AG04450 (cell line): ENCODE measurements at regions not wholly inside any gene's neighbourhood (a gene's known extent, or its start where the extent isn't known, plus 50 kb on each side); places are given as distances from the start of the nearest gene placed in this dataset.

Experiments used
- CTCF ChIA-PET: fragments of 300-600, 350-600 bp; formaldehyde crosslinking; extraction: SDS; loops from one replicate; lab custom pipeline; 2022; ENCODE audit warnings: antibody characterized with exemption, inconsistent platforms; lab: Charles Lee
- POLR2A ChIA-PET: fragments of 350-600 bp; formaldehyde crosslinking; extraction: SDS; loops from one replicate; lab custom pipeline; 2021; ENCODE audit warnings: antibody characterized with exemption, inconsistent platforms; lab: Yijun Ruan, JAX
- DNase-seq: peaks from one replicate; pipeline ENCODE4 v3.0.0-alpha.2; 2011; ENCODE audit warnings: low read depth, low spot score
- H3K27ac ChIP-seq: one replicate; pipeline ENCODE4 v1.5.1; 2012; ENCODE audit warnings: low read depth, low read length, control low read depth
- H3K27me3 ChIP-seq: one replicate; pipeline ENCODE4 v1.6.0; 2012; ENCODE audit warnings: low read length; ENCODE audit not compliant: control insufficient read depth, insufficient read depth
- H3K4me3 ChIP-seq: 2 replicates; pipeline ENCODE4 v1.5.1; 2011; ENCODE audit warnings: mild to moderate bottlenecking, low read depth, low read length, control low read depth
- H3K9me3 ChIP-seq: 2 replicates; pipeline ENCODE4 v1.5.1; 2012; ENCODE audit warnings: low read length; ENCODE audit not compliant: control insufficient read depth, insufficient read depth
- TF ChIP-seq, protein P1 (sequence below): IDR thresholded peaks from 2 replicates; pipeline ENCODE4 v1.5.1; 2011; ENCODE audit warnings: low read depth, low read length, control low read depth, inconsistent platforms

DNA sequence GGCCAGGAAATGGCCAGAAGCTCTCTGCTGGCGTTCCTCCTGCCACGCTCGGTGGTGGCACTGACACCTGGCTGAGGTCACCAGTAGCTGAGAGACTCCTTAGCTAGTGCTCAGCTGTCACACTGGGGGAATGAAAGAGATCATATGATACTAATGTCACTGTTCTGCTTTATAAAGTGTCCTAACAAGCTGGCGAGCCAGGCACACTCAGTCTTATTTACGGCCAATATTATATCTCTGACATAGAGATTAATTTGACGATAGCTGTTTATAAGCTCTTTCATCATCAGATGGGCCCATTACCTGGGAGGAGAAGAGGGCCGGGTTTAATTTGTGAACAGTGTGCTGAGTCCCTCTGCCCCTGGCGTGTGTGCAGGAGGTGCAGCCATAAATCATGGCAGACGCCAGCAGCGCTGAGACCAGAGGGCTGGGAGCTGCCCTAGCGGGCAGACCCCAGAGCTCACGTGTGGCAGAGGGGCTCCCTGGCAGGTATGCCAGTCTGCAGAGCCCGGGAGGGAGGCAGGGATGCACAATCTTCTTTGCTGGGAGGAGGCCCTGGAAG, 246.5 kb downstream of the HAUS1 start:
- ChIA-PET CTCF (no interaction called here), POLR2A (no interaction called here)
- Histone ChIP-seq H3K27ac (no peak overlapping the region), H3K27me3 (no peaks in the 10 kb centered on the region), H3K9me3 (no peaks in the 10 kb centered on the region), H3K4me3 (no peak overlapping the region)
- DNase-seq = no peak
- TF ChIP-seq, protein P1, sequence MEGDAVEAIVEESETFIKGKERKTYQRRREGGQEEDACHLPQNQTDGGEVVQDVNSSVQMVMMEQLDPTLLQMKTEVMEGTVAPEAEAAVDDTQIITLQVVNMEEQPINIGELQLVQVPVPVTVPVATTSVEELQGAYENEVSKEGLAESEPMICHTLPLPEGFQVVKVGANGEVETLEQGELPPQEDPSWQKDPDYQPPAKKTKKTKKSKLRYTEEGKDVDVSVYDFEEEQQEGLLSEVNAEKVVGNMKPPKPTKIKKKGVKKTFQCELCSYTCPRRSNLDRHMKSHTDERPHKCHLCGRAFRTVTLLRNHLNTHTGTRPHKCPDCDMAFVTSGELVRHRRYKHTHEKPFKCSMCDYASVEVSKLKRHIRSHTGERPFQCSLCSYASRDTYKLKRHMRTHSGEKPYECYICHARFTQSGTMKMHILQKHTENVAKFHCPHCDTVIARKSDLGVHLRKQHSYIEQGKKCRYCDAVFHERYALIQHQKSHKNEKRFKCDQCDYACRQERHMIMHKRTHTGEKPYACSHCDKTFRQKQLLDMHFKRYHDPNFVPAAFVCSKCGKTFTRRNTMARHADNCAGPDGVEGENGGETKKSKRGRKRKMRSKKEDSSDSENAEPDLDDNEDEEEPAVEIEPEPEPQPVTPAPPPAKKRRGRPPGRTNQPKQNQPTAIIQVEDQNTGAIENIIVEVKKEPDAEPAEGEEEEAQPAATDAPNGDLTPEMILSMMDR = no peak

DNA sequence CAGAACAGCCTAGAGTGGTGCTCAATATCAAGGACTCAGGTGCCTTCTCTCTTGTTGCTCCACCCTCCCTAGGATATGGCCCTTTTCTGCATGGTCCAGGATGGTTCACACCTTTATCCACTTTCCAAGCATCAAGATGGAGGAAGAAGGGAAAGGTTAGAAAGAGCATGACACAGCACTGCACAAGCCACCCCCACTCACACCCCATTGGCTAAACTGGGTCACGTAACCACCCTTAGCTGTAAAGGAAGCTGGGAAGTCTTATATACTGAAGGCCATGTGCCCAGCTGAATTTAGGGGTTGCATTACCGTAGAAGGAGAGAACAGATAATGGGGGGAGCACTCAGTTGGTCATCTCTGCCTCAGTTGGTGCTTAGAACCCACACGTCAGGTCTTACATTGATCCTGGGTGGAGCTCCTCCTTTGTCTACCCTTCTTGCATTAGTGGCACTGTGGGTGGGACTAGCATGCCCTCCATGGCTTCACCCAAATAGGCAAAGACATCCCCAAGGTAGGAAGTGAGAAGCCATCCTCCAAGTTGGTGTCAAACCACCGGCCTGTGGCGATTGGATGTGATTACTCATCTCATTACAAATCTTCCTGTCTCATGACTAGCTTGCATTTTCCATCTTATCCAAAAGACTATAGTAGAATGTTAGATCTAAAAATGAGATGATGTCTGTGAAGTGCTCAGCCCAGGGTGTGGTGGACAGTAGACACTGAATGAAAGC, 248.5 kb downstream of the HAUS1 start:
- Histone ChIP-seq H3K4me3 (no peak overlapping the region), H3K27me3 (no peaks in the 10 kb centered on the region), H3K27ac (no peak overlapping the region), H3K9me3 (no peaks in the 10 kb centered on the region)
- ChIA-PET POLR2A (no interaction called here), CTCF (no interaction called here)
- no peak for DNase-seq
- TF ChIP-seq, protein P1 = no peak

DNA sequence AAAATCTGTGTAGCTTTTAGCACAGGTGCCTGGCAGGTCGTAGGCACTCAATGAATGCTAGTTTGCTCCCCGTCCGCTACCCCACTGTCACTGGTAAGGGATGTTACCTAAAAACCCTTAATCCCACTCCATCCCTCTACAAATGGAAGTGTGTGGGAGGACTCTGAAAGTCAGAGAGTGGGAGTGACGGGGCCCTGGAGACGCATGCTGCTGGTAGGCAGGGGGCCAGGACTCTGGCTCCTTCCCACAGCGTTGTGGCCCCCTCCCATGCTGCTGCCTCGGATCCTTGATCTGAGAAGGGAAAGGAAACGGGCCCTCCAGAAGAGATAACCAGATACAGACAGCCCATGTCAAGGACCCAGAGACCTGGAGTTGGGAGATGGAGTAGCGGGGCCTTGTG, 249.3 kb downstream of the HAUS1 start:
- no peak overlapping the region for H3K27ac ChIP-seq
- POLR2A ChIA-PET = no interaction called here
- no peak for DNase-seq
- no peaks in the 10 kb centered on the region for H3K9me3 ChIP-seq
- H3K4me3 ChIP-seq = no peak overlapping the region
- no peaks in the 10 kb centered on the region for H3K27me3 ChIP-seq
- CTCF ChIA-PET = no interaction called here
- TF ChIP-seq, protein P1 = no peak

DNA sequence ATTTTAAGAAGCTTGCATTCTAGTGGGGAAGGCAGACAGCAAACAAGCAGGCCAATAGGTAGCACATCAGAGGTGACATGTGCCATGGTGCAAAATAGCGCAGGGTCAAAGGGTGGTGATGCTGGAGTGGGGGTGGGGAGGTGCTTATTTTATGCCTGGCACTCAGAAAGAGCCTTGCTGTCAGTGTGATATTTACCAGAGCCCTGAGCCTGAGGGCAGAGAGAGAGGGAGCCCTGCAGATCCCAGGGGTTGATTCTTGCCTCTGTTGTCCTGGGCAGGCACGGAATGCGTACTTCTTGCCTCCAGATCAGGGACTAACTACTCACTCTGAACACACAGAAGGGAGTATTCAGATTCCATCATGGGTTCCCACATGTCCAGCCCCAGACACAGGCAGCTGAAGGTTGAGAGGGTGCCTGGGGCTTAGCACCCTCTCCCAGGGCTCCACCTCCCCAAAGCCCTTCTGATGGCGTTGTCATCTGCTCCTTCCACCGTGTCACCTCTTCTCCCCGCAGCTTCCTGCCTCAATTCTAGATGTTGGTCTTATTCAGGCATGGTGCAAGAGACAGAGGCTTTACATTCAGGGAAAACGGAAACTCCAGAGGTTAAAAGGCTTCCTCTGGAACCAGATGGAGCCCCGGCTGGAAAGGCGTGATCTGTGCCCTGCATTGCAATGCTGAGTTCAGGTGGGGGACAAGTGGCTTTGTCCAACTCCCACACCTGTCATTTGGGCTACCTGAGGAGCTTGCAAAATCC, 252.3 kb downstream of the HAUS1 start:
- ChIA-PET CTCF (no interaction called here), POLR2A (no interaction called here)

More for the DNA sequence above, 252.3 kb downstream of the HAUS1 start:
- Histone ChIP-seq H3K27ac (no peak overlapping the region), H3K27me3 (peaks cover 2% of the 10 kb centered on the region), H3K4me3 (no peak overlapping the region), H3K9me3 (no peaks in the 10 kb centered on the region)
- TF ChIP-seq, protein P1 = no peak
- DNase-seq = no peak
